CD14-positive monocyte (primary cell): ENCODE measurements at regions not wholly inside any gene's neighbourhood (a gene's known extent, or its start where the extent isn't known, plus 50 kb on each side); places are given as distances from the start of the nearest gene placed in this dataset.

Experiments
- DNase-seq, 3 donors: peaks; one replicate each; pipeline ENCODE4 v3.0.0-alpha.2; 2011 to 2022
- H2AFZ ChIP-seq: 2 replicates; pipeline ENCODE4 v1.6.0; 2012; ENCODE audit warnings: mild to moderate bottlenecking, low read depth, low read length, inconsistent platforms; ENCODE audit not compliant: insufficient read depth, poor library complexity, severe bottlenecking
- H3K27ac ChIP-seq, 2 donors: 1 replicate in 1 of 2; 2 replicates in 1 of 2; pipeline ENCODE4 v1.5.1; 2012 to 2013; ENCODE audit warnings: low read length in 2 of 2, control low read depth in 1 of 2, inconsistent platforms in 1 of 2, low read depth in 1 of 2, mild to moderate bottlenecking in 1 of 2
- H3K27me3 ChIP-seq, 2 donors: one replicate each; pipeline versions ENCODE4 v1.6.0 to v1.6.1; 2011 to 2013; ENCODE audit warnings: low read length in 2 of 2; ENCODE audit not compliant: control insufficient read depth in 2 of 2, insufficient read depth in 2 of 2
- H3K36me3 ChIP-seq, 2 donors: replicated peaks in 1 of 2; 1 replicate in 1 of 2; 2 replicates in 1 of 2; pipeline versions ENCODE4 v1.5.1 to v1.6.1; 2012 to 2013; ENCODE audit warnings: low read length in 2 of 2, control low read depth in 1 of 2, inconsistent platforms in 1 of 2, mild to moderate bottlenecking in 1 of 2; ENCODE audit not compliant: insufficient read depth in 2 of 2, control insufficient read depth in 1 of 2
- H3K4me1 ChIP-seq, 2 donors: 1 replicate in 1 of 2; 2 replicates in 1 of 2; pipeline versions ENCODE4 v1.5.1 to v1.6.1; 2012 to 2013; ENCODE audit warnings: low read length in 2 of 2, control low read depth in 1 of 2, inconsistent platforms in 1 of 2, mild to moderate bottlenecking in 1 of 2, moderate library complexity in 1 of 2; ENCODE audit not compliant: insufficient read depth in 2 of 2, control insufficient read depth in 1 of 2
- H3K4me2 ChIP-seq: replicated peaks from 2 replicates; pipeline ENCODE3; 2012; ENCODE audit warnings: low read length, moderate library complexity, mild to moderate bottlenecking; ENCODE audit not compliant: poor library complexity, severe bottlenecking; ENCODE audit errors: extremely low read depth
- H3K4me3 ChIP-seq, 3 experiments: fragments of 200-600 bp in 1 of 3; sonication (generic) in 1 of 3; replicated peaks in 1 of 3; 1 replicate in 2 of 3; 2 replicates in 1 of 3; pipeline ENCODE4 v1.5.1; 2011 to 2013; ENCODE audit warnings: low read length in 3 of 3, mild to moderate bottlenecking in 3 of 3, control low read depth in 2 of 3, low read depth in 2 of 3, inconsistent platforms in 1 of 3, moderate library complexity in 1 of 3
- H3K79me2 ChIP-seq: 2 replicates; pipeline ENCODE4 v1.6.0; 2012; ENCODE audit warnings: mild to moderate bottlenecking, control low read depth, inconsistent platforms, low read length, moderate library complexity; ENCODE audit not compliant: insufficient read depth
- H3K9ac ChIP-seq: 2 replicates; pipeline ENCODE4 v1.6.0; 2017; ENCODE audit warnings: low read length, mild to moderate bottlenecking; ENCODE audit not compliant: insufficient read depth, poor library complexity, severe bottlenecking
- H3K9me3 ChIP-seq, 2 donors: replicated peaks in 1 of 2; 1 replicate in 1 of 2; 2 replicates in 1 of 2; pipeline versions ENCODE4 v1.5.1 to v1.6.1; 2012 to 2013; ENCODE audit warnings: low read length in 2 of 2, control low read depth in 1 of 2; ENCODE audit not compliant: control insufficient read depth in 1 of 2, insufficient read depth in 1 of 2
- H4K20me1 ChIP-seq: 2 replicates; pipeline ENCODE4 v1.6.0; 2012; ENCODE audit warnings: mild to moderate bottlenecking, low read length, control low read depth, moderate library complexity; ENCODE audit not compliant: insufficient read depth
- H3K27ac Mint-ChIP-seq, 7 donors: one replicate each; pipeline ENCODE4 v1.8.0; 2020; ENCODE audit warnings: mild to moderate bottlenecking in 7 of 7, mixed read lengths in 7 of 7, moderate library complexity in 6 of 7, inconsistent platforms in 2 of 7
- H3K27me3 Mint-ChIP-seq, 3 donors: one replicate each; pipeline ENCODE4 v1.8.0; 2021 to 2022; ENCODE audit warnings: low read depth in 3 of 3, mild to moderate bottlenecking in 3 of 3, mixed read lengths in 3 of 3, moderate library complexity in 3 of 3, inconsistent platforms in 1 of 3
- H3K36me3 Mint-ChIP-seq, 2 donors: one replicate each; pipeline ENCODE4 v1.8.0; 2020; ENCODE audit warnings: mixed read lengths in 2 of 2, inconsistent platforms in 1 of 2, mild to moderate bottlenecking in 1 of 2
- H3K4me1 Mint-ChIP-seq: one replicate; pipeline ENCODE4 v1.8.0; 2020; ENCODE audit warnings: mild to moderate bottlenecking, mixed read lengths
- H3K4me3 Mint-ChIP-seq, 2 donors: one replicate each; pipeline ENCODE4 v1.8.0; 2020; ENCODE audit warnings: mild to moderate bottlenecking in 2 of 2, mixed read lengths in 2 of 2, moderate library complexity in 1 of 2
- H3K9me3 Mint-ChIP-seq, 7 donors: one replicate each; pipeline ENCODE4 v1.8.0; 2020 to 2022; ENCODE audit warnings: mixed read lengths in 7 of 7, mild to moderate bottlenecking in 6 of 7, moderate library complexity in 6 of 7, inconsistent platforms in 2 of 7
- WGBS: methylation state at CpG from one replicate; pipeline ENCODE4 v1.1.5; 2013; ENCODE audit warnings: missing lambda C conversion rate; ENCODE audit not compliant: insufficient coverage; 5-methylcytosine and 5-hydroxymethylcytosine counted together
- intact Hi-C, 2 donors: fragments of 100-400 bp; cut with micrococcal nuclease; formaldehyde crosslinking; loops; one replicate each; pipeline versions ENCODE4 v1.15.0 to v1.15.1; 2023
- TF ChIP-seq, protein P1 (sequence below): fragments of 200-600 bp; IDR thresholded peaks from one replicate; pipeline ENCODE4 v1.8.0; 2022; ENCODE audit warnings: antibody characterized with exemption, mild to moderate bottlenecking

DNA sequence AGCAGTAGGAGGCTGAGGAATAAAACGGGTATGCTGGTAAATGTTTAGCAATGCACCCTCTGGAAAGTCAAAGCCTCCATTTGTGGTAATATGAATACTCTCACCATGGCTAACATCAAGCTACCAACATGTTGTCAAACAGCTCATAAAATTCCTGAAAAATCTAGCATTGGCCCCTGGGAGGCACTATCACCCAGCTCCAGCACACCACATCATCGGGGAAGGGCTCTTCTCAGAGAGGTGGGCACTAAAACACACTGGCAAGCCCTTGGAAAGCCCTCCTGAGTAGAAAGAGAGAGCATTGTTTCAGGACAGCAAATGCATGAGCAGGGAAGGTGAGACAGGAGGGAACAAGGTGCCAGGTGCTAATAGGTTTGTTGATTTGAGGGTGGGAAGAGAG, 53.9 kb upstream of the FLT1 start:
- peaks cover 3% of the 10 kb centered on the region in 2 donors for H3K27me3 ChIP-seq
- H3K9me3 ChIP-seq = peaks cover under 1 to 7% of the 10 kb centered on the region in 2 donors
- no peak overlapping the region for H3K4me2 ChIP-seq
- H3K9me3 Mint-ChIP-seq = peaks cover 2 to 11% (median 9%) of the 10 kb centered on the region in 7 donors
- no peak overlapping the region for H3K27ac ChIP-seq
- TF ChIP-seq, protein P1, sequence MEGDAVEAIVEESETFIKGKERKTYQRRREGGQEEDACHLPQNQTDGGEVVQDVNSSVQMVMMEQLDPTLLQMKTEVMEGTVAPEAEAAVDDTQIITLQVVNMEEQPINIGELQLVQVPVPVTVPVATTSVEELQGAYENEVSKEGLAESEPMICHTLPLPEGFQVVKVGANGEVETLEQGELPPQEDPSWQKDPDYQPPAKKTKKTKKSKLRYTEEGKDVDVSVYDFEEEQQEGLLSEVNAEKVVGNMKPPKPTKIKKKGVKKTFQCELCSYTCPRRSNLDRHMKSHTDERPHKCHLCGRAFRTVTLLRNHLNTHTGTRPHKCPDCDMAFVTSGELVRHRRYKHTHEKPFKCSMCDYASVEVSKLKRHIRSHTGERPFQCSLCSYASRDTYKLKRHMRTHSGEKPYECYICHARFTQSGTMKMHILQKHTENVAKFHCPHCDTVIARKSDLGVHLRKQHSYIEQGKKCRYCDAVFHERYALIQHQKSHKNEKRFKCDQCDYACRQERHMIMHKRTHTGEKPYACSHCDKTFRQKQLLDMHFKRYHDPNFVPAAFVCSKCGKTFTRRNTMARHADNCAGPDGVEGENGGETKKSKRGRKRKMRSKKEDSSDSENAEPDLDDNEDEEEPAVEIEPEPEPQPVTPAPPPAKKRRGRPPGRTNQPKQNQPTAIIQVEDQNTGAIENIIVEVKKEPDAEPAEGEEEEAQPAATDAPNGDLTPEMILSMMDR = no peak
- no peak overlapping the region for H3K9ac ChIP-seq
- WGBS = no CpG with 5 or more reads among the region's 2 CpGs
- H3K79me2 ChIP-seq = no peaks in the 10 kb centered on the region
- H3K4me3 ChIP-seq = no peak overlapping the region
- no peak overlapping the region for H3K4me3 Mint-ChIP-seq
- no peaks in the 10 kb centered on the region for H3K36me3 ChIP-seq
- peaks cover 7% of the 10 kb centered on the region for H3K4me1 Mint-ChIP-seq
- no peak overlapping the region for H2AFZ ChIP-seq
- DNase-seq = no peak
- H4K20me1 ChIP-seq = no peaks in the 10 kb centered on the region
- no peaks in the 10 kb centered on the region for H3K36me3 Mint-ChIP-seq
- H3K27ac Mint-ChIP-seq = no peak overlapping the region
- peaks cover 10 to 12% (median 12%) of the 10 kb centered on the region in 3 donors for H3K27me3 Mint-ChIP-seq
- peaks cover 0 to 3% of the 10 kb centered on the region in 2 donors for H3K4me1 ChIP-seq
- intact Hi-C loops = no loop called here

DNA sequence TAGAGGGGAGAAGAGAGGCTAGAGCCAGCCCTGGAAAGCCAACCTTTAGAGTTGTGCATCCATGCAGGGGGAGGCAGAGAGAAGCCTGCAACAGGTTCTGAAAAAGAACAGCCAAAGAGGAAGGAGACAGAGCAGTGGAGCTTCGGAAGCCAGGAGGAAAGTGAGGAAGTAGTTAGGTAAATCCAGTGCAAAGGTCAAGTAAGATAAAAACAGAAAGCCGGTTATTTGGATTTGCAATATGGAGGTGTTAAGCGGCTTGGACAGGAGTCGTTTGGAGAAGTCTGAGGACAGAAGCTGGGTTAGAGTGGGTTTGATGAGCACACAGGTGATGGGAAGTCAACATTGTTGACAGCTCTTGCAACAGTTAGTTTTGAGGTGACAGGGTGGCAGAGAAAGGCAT, 53.5 kb upstream of the FLT1 start:
- Histone ChIP-seq H3K4me3 (no peak overlapping the region), H3K9me3 (peaks cover 5 to 11% of the 10 kb centered on the region in 2 donors), H3K79me2 (no peaks in the 10 kb centered on the region), H4K20me1 (no peaks in the 10 kb centered on the region), H3K27ac (no peak overlapping the region), H3K36me3 (no peaks in the 10 kb centered on the region), H2AFZ (no peak overlapping the region), H3K27me3 (peaks cover 3 to 7% of the 10 kb centered on the region in 2 donors), H3K4me2 (no peak overlapping the region), H3K9ac (no peak overlapping the region), H3K4me1 (peaks cover 0 to 2% of the 10 kb centered on the region in 2 donors)
- H3K4me1 Mint-ChIP-seq = peaks cover 7% of the 10 kb centered on the region
- H3K27ac Mint-ChIP-seq = no peak overlapping the region
- peaks cover 10 to 14% (median 12%) of the 10 kb centered on the region in 3 donors for H3K27me3 Mint-ChIP-seq
- TF ChIP-seq, protein P1 = no peak
- H3K36me3 Mint-ChIP-seq = no peaks in the 10 kb centered on the region
- H3K4me3 Mint-ChIP-seq = peak overlapping the region in 1 of 2 donors; percentile 5
- intact Hi-C loops = no loop called here
- no peak for DNase-seq
- WGBS = 73% methylated on average over 4 of the region's 4 CpGs
- peaks cover 4 to 15% (median 13%) of the 10 kb centered on the region in 7 donors for H3K9me3 Mint-ChIP-seq
